GM06990 (cell line): ENCODE measurements at regions not wholly inside any gene's neighbourhood (a gene's known extent, or its start where the extent isn't known, plus 50 kb on each side); places are given as distances from the start of the nearest gene placed in this dataset.

ENCODE experiments used
- DNase-seq: peaks from one replicate; pipeline ENCODE4 v3.0.0-alpha.2; 2011; ENCODE audit not compliant: insufficient read length; ENCODE audit errors: extremely low read depth
- H3K27me3 ChIP-seq: replicated peaks from 2 replicates; pipeline ENCODE4 v1.6.0; 2011; ENCODE audit warnings: low read length; ENCODE audit not compliant: control insufficient read depth, insufficient read depth
- H3K36me3 ChIP-seq: 2 replicates; pipeline ENCODE4 v1.5.1; 2011; ENCODE audit warnings: low read length; ENCODE audit not compliant: control insufficient read depth, insufficient read depth
- H3K4me3 ChIP-seq: replicated peaks from 2 replicates; pipeline ENCODE4 v1.5.1; 2011; ENCODE audit warnings: low read depth, mild to moderate bottlenecking, control low read depth, low read length
- TF ChIP-seq, protein P1 (sequence below): IDR thresholded peaks from 2 replicates; pipeline ENCODE4 v1.5.1; 2011; ENCODE audit warnings: low read length, control low read depth, mild to moderate bottlenecking, inconsistent platforms; ENCODE audit not compliant: insufficient read depth, poor library complexity, severe bottlenecking

DNA sequence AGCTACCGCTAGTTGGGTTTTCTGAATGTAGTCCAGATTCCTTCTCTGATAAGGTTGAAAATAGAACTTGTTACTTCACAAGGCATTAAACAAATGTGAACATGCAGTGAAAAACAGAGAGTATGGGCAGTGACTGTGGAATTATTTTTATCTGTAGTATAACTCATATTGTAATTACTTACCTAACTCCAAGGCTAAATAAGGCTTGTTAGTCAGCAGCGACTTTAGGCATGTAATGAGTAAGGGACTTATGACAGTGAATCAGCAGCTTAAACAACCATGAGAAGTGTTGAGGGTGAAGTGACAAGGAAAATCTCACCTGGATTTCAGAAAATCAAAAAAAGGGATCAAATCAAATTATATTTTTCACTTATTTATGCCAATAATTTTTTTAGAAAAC lies 1719.5 kb upstream of the MIR17HG start:
- TF ChIP-seq, protein P1, sequence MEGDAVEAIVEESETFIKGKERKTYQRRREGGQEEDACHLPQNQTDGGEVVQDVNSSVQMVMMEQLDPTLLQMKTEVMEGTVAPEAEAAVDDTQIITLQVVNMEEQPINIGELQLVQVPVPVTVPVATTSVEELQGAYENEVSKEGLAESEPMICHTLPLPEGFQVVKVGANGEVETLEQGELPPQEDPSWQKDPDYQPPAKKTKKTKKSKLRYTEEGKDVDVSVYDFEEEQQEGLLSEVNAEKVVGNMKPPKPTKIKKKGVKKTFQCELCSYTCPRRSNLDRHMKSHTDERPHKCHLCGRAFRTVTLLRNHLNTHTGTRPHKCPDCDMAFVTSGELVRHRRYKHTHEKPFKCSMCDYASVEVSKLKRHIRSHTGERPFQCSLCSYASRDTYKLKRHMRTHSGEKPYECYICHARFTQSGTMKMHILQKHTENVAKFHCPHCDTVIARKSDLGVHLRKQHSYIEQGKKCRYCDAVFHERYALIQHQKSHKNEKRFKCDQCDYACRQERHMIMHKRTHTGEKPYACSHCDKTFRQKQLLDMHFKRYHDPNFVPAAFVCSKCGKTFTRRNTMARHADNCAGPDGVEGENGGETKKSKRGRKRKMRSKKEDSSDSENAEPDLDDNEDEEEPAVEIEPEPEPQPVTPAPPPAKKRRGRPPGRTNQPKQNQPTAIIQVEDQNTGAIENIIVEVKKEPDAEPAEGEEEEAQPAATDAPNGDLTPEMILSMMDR, result no peak
- Histone ChIP-seq H3K4me3 (no peak overlapping the region), H3K27me3 (no peaks in the 10 kb centered on the region), H3K36me3 (no peaks in the 10 kb centered on the region)
- no peak for DNase-seq

DNA sequence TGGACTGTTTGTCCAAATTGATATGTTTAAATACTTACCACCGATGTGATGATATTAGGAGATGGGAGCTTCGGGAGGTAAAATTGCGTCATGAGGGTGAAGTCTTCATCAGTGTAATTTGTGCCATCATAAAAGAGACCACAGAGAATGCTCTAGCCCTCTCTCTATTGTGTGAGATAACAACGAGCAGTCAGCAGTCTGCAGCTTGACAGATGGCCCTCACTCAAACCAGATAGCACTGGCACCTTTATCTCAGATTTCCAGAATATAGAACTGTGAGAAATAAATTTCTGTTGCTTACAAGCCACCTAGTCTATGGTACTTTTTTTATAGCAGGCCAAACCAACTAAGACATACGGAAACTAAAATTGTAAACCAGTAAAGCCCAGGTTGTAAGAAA lies 1718.9 kb upstream of the MIR17HG start:
- TF ChIP-seq, protein P1, result no peak
- Histone ChIP-seq H3K4me3 (no peak overlapping the region), H3K27me3 (no peaks in the 10 kb centered on the region), H3K36me3 (no peaks in the 10 kb centered on the region)
- no peak for DNase-seq

DNA sequence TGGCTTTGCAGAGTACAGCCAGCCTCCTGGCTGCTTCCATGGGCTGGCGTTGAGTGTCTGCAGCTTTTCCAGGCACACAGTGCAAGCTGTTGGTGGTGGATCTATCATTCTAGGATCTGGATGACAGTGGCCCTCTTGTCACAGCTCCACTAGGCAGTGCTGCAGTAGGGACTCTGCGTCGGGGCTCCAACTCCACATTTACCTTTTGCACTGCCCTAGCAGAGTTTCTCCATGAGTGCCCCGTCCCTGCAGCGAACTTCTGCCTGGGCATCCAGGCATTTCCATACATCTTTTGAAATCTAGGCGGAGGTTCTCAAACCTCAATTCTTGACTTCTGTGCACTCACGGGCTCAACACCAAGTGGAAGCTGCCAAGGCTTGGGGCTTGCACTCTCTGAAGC lies 1697.3 kb upstream of the MIR17HG start:
- no peak overlapping the region for H3K4me3 ChIP-seq
- H3K27me3 ChIP-seq, result no peaks in the 10 kb centered on the region
- no peaks in the 10 kb centered on the region for H3K36me3 ChIP-seq
- TF ChIP-seq, protein P1, result no peak
- DNase-seq, result no peak

DNA sequence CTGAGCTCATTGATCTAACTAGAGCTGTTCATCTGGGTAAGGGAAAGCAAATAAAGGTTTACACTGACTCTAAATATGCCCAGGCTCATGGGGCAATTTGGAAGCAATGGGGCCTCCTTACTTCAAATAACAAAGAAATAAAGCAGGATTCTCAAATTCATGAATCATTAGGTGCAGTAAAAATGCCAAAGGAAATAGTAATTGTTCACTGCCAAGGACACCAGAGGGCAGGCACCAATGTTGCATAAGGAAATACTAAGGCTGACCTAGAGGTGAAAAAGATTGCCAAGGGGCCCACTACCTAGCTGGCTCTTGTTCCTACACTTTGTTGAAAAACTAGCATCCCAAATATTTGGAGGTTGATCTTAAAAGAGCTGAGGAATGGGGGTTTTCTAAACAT lies 1686.7 kb upstream of the MIR17HG start:
- TF ChIP-seq, protein P1, result no peak
- H3K36me3 ChIP-seq, result no peaks in the 10 kb centered on the region
- no peak overlapping the region for H3K4me3 ChIP-seq
- no peaks in the 10 kb centered on the region for H3K27me3 ChIP-seq
- no peak for DNase-seq

DNA sequence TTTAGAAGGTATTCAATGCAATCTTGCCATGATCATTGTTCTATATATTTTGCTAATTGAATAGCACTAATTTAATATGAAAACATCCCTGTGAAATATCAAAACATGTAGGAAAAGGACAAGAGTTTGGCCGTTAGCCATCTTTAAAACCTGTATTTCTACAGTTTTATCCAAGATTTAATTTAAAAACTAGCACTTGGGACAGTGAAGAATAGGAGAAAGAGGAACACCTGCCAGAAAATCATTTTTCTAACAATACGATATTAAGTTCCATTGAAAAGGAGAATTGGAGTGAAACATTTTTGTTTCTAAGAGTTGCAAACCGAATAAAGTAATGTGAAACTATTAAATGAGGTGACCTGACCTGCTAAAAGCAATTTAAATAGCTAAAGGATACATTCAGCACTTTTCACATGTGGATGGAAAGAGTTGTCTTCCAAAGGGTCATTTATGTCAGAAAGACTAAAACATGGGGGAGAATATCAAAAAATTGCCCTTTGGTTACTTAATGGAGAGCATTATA lies 1673.6 kb upstream of the MIR17HG start:
- Histone ChIP-seq H3K4me3 (no peak overlapping the region), H3K36me3 (no peaks in the 10 kb centered on the region), H3K27me3 (no peaks in the 10 kb centered on the region)
- no peak for DNase-seq
- TF ChIP-seq, protein P1, result no peak

DNA sequence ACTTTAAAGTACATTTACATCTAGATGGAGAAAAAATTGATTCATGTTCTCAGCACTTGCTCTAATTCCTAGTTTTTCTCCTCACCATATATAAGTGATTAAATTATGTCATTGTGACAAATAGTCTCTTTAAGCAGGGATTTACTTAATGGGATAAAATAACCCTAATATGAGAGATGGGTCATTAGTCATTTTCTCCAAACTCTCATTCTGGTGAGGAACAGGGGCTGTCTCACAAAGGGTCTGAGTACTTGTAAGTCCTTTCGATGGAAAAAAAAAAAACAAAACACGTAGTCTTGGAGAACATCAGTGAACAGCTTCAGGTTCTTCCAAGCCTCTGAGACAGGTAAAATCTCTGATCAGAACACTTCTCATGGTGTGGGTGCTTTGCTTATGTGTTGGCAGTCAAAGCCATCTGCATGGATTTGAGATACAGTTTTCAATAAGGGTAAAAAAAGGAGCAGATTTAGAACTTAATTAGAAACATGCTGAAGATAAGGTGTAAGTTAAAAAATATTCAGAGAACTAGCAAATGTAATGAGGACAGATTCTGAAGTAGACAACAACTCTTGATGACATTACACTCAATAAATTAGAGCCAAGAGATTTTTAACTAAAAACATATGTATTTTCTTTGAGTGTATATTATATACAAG lies 1668.9 kb upstream of the MIR17HG start:
- Histone ChIP-seq H3K36me3 (no peaks in the 10 kb centered on the region), H3K4me3 (no peak overlapping the region), H3K27me3 (no peaks in the 10 kb centered on the region)
- no peak for DNase-seq
- TF ChIP-seq, protein P1, result no peak
